ENCODE measurements at regions not wholly inside any gene's neighbourhood (a gene's known extent, or its start where the extent isn't known, plus 50 kb on each side); places are given as distances from the start of the nearest gene placed in this dataset.

DNA sequence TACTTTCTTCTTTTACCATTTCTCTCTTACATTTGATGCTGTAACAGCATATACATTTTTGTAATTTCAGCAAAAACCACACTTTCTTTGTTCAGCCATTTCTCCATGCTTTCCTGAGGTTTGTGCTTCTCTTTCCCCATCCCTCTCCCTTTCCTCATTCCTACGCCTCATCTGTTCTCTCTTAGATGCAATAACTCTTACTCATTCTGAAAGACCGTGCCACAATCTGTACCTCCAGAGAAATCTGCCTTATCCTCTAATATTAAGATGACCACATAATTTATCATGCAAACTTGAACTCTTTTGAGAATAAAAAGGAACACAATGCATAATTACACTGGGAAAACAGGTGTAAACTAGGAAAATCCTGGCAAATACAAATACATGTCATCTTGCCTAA is 588.9 kb downstream of the JRKL start:
- no peak overlapping the region for H2AFZ ChIP-seq (ENCODE audit: control insufficient read depth, low read depth, low read length)
- FAIRE-seq: no peak
- CTCF ChIA-PET: no interaction called here
- H4K20me1 ChIP-seq (ENCODE audit: control insufficient read depth, insufficient read depth): no peaks in the 10 kb centered on the region
- RAD21 ChIA-PET (ENCODE audit: unreplicated experiment): no interaction called here
- 3% methylated on average over 2 of the region's 2 CpGs for WGBS (ENCODE audit: insufficient coverage, insufficient replicate concordance, low lambda C conversion rate, missing lambda C conversion rate)
- no peaks in the 10 kb centered on the region for H3K4me1 ChIP-seq (ENCODE audit: control insufficient read depth, insufficient read depth, low read length)
- intact Hi-C loops (cut with micrococcal nuclease; ENCODE audit: unreplicated experiment): no loop called here
- H3K9me3 ChIP-seq (replicated peaks; ENCODE audit: control insufficient read depth, insufficient read depth, low read length): no peaks in the 10 kb centered on the region
- H3K9ac ChIP-seq (ENCODE audit: control insufficient read depth, insufficient read depth, low read length): no peak overlapping the region
- in situ Hi-C loops (cut with MboI): no loop called here
- H3K27me3 ChIP-seq (replicated peaks in 1 of 2; ENCODE audit: control insufficient read depth in 2 of 2, insufficient read depth in 2 of 2, low read length in 1 of 2): no peaks in the 10 kb centered on the region
- POLR2A ChIA-PET: no interaction called here
- BruUV-seq (replicated peaks): no TSS peak
- SMC1A ChIA-PET (ENCODE audit: uncharacterized antibody, unreplicated experiment): no interaction called here
- H3K27ac ChIP-seq (ENCODE audit: control insufficient read depth, insufficient read depth): no peak overlapping the region
- no peak overlapping the region for H3K4me2 ChIP-seq (ENCODE audit: control insufficient read depth, insufficient read depth)
- no peaks in the 10 kb centered on the region for H3K36me3 ChIP-seq (ENCODE audit: control insufficient read depth in 2 of 2, insufficient read depth in 2 of 2, low read length in 1 of 2)
- no peaks in the 10 kb centered on the region for H3K79me2 ChIP-seq (ENCODE audit: control insufficient read depth, insufficient read depth, low read length)
- no peak overlapping the region for H3K4me3 ChIP-seq
- ATAC-seq: no peak
- no peak for DNase-seq (ENCODE audit: low read depth, low spot score)
- TF ChIP-seq EGR1 (IDR thresholded peaks at IDR 0.05; ENCODE audit: borderline replicate concordance in 1 of 2, low read depth in 2 of 2, low read length in 2 of 2) (no peak), PKNOX1 (IDR thresholded peaks at IDR 0.05) (no peak), BCL11A (IDR thresholded peaks at IDR 0.05; ENCODE audit: low read depth, low read length) (no peak), HDAC6 (IDR thresholded peaks at IDR 0.05; ENCODE audit: unreplicated experiment) (no peak), GABPA (IDR thresholded peaks at IDR 0.05; ENCODE audit: low read depth) (no peak), IKZF2 (IDR thresholded peaks at IDR 0.05) (no peak), STAT1 (conservative IDR thresholded peaks at IDR 0.05) (no peak), RCOR1 (conservative IDR thresholded peaks at IDR 0.05; ENCODE audit: low read depth, low read length) (no peak), JUNB (IDR thresholded peaks at IDR 0.05) (no peak), RUNX3 (IDR thresholded peaks at IDR 0.05; ENCODE audit: low read length) (no peak), CBFB (IDR thresholded peaks at IDR 0.05; ENCODE audit: low read depth) (no peak), RB1 (IDR thresholded peaks at IDR 0.05; ENCODE audit: borderline replicate concordance) (no peak)

Measured in GM12878 (cell line).